ENCODE measurements at regions not wholly inside any gene's neighbourhood (a gene's known extent, or its start where the extent isn't known, plus 50 kb on each side); places are given as distances from the start of the nearest gene placed in this dataset.

DNA sequence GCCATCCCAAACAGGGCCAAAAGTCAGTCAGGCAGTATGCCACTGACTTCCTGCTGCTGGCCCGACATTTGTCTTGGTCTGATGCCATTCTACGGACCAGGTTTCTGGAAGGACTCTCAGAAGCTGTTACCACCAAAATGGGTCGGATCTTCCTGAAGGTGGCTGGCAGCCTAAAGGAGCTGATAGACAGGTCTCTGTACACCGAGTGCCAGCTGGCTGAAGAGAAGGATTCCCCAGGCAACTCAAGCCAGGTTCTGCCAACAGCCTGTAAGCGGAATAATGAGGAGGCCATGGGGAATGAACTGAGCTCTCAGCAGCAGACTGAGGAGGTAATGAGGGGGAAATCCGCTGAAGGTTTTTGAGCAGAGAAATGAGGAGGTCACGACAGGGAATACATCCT lies 95.7 kb downstream of the RTL9 start:
- no peak for ATAC-seq

GRCh38 chrX:110462957-110463356 lies 104.3 kb downstream of the RTL9 start:
- TF ChIP-seq OSR1 (CRISPR knock-in tag; IDR thresholded peaks at IDR 0.05) (no peak), ZNF8 (CRISPR knock-in tag; IDR thresholded peaks at IDR 0.05) (no peak), PPARA (CRISPR knock-in tag; IDR thresholded peaks at IDR 0.05; ENCODE audit: borderline replicate concordance) (no peak), TCF4 (CRISPR knock-in tag; IDR thresholded peaks at IDR 0.05; ENCODE audit: borderline replicate concordance) (no peak), ISL1 (CRISPR knock-in tag; IDR thresholded peaks at IDR 0.05) (no peak), ZFP30 (CRISPR knock-in tag; IDR thresholded peaks at IDR 0.05) (no peak), TOX (CRISPR knock-in tag; IDR thresholded peaks at IDR 0.05; ENCODE audit: borderline replicate concordance) (no peak), SNAI2 (CRISPR knock-in tag; IDR thresholded peaks at IDR 0.05) (no peak), ZC3H10 (CRISPR knock-in tag; IDR thresholded peaks at IDR 0.05) (no peak), ZFP3 (CRISPR knock-in tag; IDR thresholded peaks at IDR 0.05) (no peak)
- TF ChIP-seq, protein P1, sequence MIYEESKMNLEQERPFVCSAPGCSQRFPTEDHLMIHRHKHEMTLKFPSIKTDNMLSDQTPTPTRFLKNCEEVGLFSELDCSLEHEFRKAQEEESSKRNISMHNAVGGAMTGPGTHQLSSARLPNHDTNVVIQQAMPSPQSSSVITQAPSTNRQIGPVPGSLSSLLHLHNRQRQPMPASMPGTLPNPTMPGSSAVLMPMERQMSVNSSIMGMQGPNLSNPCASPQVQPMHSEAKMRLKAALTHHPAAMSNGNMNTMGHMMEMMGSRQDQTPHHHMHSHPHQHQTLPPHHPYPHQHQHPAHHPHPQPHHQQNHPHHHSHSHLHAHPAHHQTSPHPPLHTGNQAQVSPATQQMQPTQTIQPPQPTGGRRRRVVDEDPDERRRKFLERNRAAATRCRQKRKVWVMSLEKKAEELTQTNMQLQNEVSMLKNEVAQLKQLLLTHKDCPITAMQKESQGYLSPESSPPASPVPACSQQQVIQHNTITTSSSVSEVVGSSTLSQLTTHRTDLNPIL (CRISPR knock-in tag; IDR thresholded peaks at IDR 0.05; ENCODE audit: low read depth): no peak
- TF ChIP-seq, protein P2, sequence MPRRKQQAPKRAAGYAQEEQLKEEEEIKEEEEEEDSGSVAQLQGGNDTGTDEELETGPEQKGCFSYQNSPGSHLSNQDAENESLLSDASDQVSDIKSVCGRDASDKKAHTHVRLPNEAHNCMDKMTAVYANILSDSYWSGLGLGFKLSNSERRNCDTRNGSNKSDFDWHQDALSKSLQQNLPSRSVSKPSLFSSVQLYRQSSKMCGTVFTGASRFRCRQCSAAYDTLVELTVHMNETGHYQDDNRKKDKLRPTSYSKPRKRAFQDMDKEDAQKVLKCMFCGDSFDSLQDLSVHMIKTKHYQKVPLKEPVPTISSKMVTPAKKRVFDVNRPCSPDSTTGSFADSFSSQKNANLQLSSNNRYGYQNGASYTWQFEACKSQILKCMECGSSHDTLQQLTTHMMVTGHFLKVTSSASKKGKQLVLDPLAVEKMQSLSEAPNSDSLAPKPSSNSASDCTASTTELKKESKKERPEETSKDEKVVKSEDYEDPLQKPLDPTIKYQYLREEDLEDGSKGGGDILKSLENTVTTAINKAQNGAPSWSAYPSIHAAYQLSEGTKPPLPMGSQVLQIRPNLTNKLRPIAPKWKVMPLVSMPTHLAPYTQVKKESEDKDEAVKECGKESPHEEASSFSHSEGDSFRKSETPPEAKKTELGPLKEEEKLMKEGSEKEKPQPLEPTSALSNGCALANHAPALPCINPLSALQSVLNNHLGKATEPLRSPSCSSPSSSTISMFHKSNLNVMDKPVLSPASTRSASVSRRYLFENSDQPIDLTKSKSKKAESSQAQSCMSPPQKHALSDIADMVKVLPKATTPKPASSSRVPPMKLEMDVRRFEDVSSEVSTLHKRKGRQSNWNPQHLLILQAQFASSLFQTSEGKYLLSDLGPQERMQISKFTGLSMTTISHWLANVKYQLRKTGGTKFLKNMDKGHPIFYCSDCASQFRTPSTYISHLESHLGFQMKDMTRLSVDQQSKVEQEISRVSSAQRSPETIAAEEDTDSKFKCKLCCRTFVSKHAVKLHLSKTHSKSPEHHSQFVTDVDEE (CRISPR knock-in tag; IDR thresholded peaks at IDR 0.05): no peak
- TF ChIP-seq, protein P3, sequence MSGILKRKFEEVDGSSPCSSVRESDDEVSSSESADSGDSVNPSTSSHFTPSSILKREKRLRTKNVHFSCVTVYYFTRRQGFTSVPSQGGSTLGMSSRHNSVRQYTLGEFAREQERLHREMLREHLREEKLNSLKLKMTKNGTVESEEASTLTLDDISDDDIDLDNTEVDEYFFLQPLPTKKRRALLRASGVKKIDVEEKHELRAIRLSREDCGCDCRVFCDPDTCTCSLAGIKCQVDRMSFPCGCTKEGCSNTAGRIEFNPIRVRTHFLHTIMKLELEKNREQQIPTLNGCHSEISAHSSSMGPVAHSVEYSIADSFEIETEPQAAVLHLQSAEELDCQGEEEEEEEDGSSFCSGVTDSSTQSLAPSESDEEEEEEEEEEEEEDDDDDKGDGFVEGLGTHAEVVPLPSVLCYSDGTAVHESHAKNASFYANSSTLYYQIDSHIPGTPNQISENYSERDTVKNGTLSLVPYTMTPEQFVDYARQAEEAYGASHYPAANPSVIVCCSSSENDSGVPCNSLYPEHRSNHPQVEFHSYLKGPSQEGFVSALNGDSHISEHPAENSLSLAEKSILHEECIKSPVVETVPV (CRISPR knock-in tag; IDR thresholded peaks at IDR 0.05): no peak
- ATAC-seq: no peak

More for the DNA sequence above, 95.7 kb downstream of the RTL9 start:
- TF ChIP-seq SNAI2 (CRISPR knock-in tag; IDR thresholded peaks at IDR 0.05) (no peak), ZFP30 (CRISPR knock-in tag; IDR thresholded peaks at IDR 0.05) (no peak), ARNTL (CRISPR knock-in tag; IDR thresholded peaks at IDR 0.05; ENCODE audit: borderline replicate concordance, low read depth) (no peak), ZNF8 (CRISPR knock-in tag; IDR thresholded peaks at IDR 0.05) (no peak), TCF4 (CRISPR knock-in tag; IDR thresholded peaks at IDR 0.05; ENCODE audit: borderline replicate concordance) (no peak), ZC3H10 (CRISPR knock-in tag; IDR thresholded peaks at IDR 0.05) (no peak), POU6F1 (CRISPR knock-in tag; IDR thresholded peaks at IDR 0.05; ENCODE audit: borderline replicate concordance, low read depth) (no peak), PPARA (CRISPR knock-in tag; IDR thresholded peaks at IDR 0.05; ENCODE audit: borderline replicate concordance) (no peak), GLIS3 (CRISPR knock-in tag; IDR thresholded peaks at IDR 0.05) (no peak), ZFP3 (CRISPR knock-in tag; IDR thresholded peaks at IDR 0.05) (no peak), RARB (CRISPR knock-in tag; IDR thresholded peaks at IDR 0.05) (no peak)
- TF ChIP-seq, protein P1 (CRISPR knock-in tag; IDR thresholded peaks at IDR 0.05; ENCODE audit: low read depth): no peak
- TF ChIP-seq, protein P2 (CRISPR knock-in tag; IDR thresholded peaks at IDR 0.05): no peak

DNA sequence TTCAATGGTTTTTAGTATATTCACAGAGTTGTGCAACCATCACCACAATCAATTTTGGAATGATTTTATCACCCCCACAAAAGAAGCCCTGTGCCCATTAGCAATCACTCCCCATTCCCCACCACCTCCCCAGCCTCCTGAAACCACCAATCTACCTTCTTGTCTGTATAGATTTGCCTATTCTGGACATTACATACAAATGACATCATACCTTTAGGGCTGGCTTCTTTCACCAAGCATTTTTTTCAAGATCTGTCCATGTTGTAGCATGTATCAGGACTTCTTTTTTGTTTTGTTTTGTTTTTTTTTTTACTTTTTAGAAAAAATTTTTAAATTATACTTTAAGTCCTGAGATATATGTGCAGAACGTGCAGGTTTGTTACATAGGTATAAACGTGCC lies 108.1 kb downstream of the RTL9 start:
- ATAC-seq: no peak
- TF ChIP-seq TOX (CRISPR knock-in tag; IDR thresholded peaks at IDR 0.05; ENCODE audit: borderline replicate concordance) (no peak), PATZ1 (CRISPR knock-in tag; IDR thresholded peaks at IDR 0.05; ENCODE audit: borderline replicate concordance) (no peak), GLIS3 (CRISPR knock-in tag; IDR thresholded peaks at IDR 0.05) (no peak), ZNF8 (CRISPR knock-in tag; IDR thresholded peaks at IDR 0.05) (no peak), ISL1 (CRISPR knock-in tag; IDR thresholded peaks at IDR 0.05) (no peak), BACH2 (CRISPR knock-in tag; IDR thresholded peaks at IDR 0.05; ENCODE audit: borderline replicate concordance) (no peak), ARNTL (CRISPR knock-in tag; IDR thresholded peaks at IDR 0.05; ENCODE audit: borderline replicate concordance, low read depth) (no peak), ZNF565 (CRISPR knock-in tag; conservative IDR thresholded peaks at IDR 0.05; ENCODE audit: low read depth) (no peak), ZNF70 (CRISPR knock-in tag; IDR thresholded peaks at IDR 0.05) (no peak), SNAI2 (CRISPR knock-in tag; IDR thresholded peaks at IDR 0.05) (no peak), ESRRG (CRISPR knock-in tag; IDR thresholded peaks at IDR 0.05) (no peak), TCF4 (CRISPR knock-in tag; IDR thresholded peaks at IDR 0.05; ENCODE audit: borderline replicate concordance) (no peak)
